HEK293T (cell line): ENCODE measurements at regions not wholly inside any gene's neighbourhood (a gene's known extent, or its start where the extent isn't known, plus 50 kb on each side); places are given as distances from the start of the nearest gene placed in this dataset.

ENCODE experiments used
- ARNT ChIP-seq: fragments of 450-650 bp; IDR thresholded peaks from 2 replicates; pipeline ENCODE4 v1.6.1; 2017; ENCODE audit warnings: mild to moderate bottlenecking
- BHLHE40 ChIP-seq: fragments of 450-650 bp; IDR thresholded peaks from 2 replicates; pipeline ENCODE4 v1.6.1; 2016; ENCODE audit warnings: mild to moderate bottlenecking, moderate library complexity, borderline replicate concordance
- FOXA1 ChIP-seq: fragments of 450-650 bp; IDR thresholded peaks from 2 replicates; pipeline ENCODE4 v1.6.1; 2016; ENCODE audit warnings: mild to moderate bottlenecking
- FOXK2 ChIP-seq: fragments of 450-650 bp; IDR thresholded peaks from 2 replicates; pipeline ENCODE4 v1.6.1; 2016; ENCODE audit warnings: mild to moderate bottlenecking
- FOXM1 ChIP-seq: fragments of 450-650 bp; IDR thresholded peaks from 2 replicates; pipeline ENCODE4 v1.6.1; 2017; ENCODE audit warnings: mild to moderate bottlenecking, borderline replicate concordance
- HDGF ChIP-seq: fragments of 450-650 bp; IDR thresholded peaks from 2 replicates; pipeline ENCODE4 v1.6.1; 2017; ENCODE audit warnings: antibody characterized with exemption, borderline replicate concordance
- LEF1 ChIP-seq: fragments of 450-650 bp; IDR thresholded peaks from 2 replicates; pipeline ENCODE4 v1.6.1; 2017; ENCODE audit warnings: mild to moderate bottlenecking, borderline replicate concordance
- SP1 ChIP-seq: fragments of 450-650 bp; IDR thresholded peaks from 2 replicates; pipeline ENCODE4 v1.6.1; 2017
- SUZ12 ChIP-seq: fragments of 450-650 bp; IDR thresholded peaks from 2 replicates; pipeline ENCODE4 v1.6.1; 2016; ENCODE audit warnings: mild to moderate bottlenecking
- TARDBP ChIP-seq: fragments of 450-650 bp; IDR thresholded peaks from 2 replicates; pipeline ENCODE4 v1.6.1; 2016
- ZNF384 ChIP-seq: fragments of 450-650 bp; IDR thresholded peaks from 2 replicates; pipeline ENCODE4 v1.6.1; 2016
- TF ChIP-seq, protein P1 (sequence below): fragments of 450-650 bp; IDR thresholded peaks from 2 replicates; pipeline ENCODE4 v1.6.1; 2016

DNA sequence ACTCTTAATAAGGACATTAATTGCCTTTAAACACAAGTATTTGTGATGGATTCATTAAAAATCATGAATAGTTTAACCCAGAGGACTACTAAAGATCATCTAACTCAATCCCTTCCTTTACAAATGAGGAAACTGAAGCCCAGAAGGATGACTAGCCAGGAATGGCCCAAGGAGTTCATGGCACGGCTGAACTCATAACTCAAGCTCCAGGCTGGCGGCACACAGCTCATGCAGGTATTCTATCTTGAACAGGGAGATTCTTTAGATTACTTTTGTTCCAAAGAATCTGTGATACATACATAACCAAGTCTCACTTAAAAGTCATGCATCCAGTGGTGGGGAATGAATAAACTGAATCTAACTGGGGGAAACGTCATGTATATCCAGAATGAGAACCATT, 495.5 kb downstream of the ACTL7B start:
- TF ChIP-seq SUZ12 (no peak), ZNF384 (no peak), FOXK2 (no peak), ARNT (no peak), HDGF (no peak), BHLHE40 (no peak), FOXA1 (no peak), TARDBP (no peak), FOXM1 (no peak), SP1 (no peak), LEF1 (no peak)
- TF ChIP-seq, protein P1, sequence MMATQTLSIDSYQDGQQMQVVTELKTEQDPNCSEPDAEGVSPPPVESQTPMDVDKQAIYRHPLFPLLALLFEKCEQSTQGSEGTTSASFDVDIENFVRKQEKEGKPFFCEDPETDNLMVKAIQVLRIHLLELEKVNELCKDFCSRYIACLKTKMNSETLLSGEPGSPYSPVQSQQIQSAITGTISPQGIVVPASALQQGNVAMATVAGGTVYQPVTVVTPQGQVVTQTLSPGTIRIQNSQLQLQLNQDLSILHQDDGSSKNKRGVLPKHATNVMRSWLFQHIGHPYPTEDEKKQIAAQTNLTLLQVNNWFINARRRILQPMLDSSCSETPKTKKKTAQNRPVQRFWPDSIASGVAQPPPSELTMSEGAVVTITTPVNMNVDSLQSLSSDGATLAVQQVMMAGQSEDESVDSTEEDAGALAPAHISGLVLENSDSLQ, result no peak
